ENCODE measurements at regions not wholly inside any gene's neighbourhood (a gene's known extent, or its start where the extent isn't known, plus 50 kb on each side); places are given as distances from the start of the nearest gene placed in this dataset.

GRCh38 chr1:34356853-34357252, 180.1 kb downstream of the C1orf94 start:
- TF ChIP-seq EZH2 (IDR thresholded peaks at IDR 0.05; ENCODE audit: low read length, missing control alignments) = no peak
- Histone ChIP-seq H2AFZ (ENCODE audit: low read length) (no peak overlapping the region), H3K36me3 (ENCODE audit: control insufficient read depth, insufficient read depth, low read length) (no peaks in the 10 kb centered on the region), H3K4me3 (replicated peaks in 1 of 4; ENCODE audit: control extremely low read depth in 1 of 4, insufficient read depth in 1 of 4, low read depth in 3 of 4, low read length in 4 of 4) (no peak overlapping the region), H3K4me1 (ENCODE audit: control insufficient read depth, extremely low read depth, insufficient read depth, low read length) (no peaks in the 10 kb centered on the region), H3K9me3 (ENCODE audit: control insufficient read depth, insufficient read depth, low read depth, low read length) (no peaks in the 10 kb centered on the region), H3K27me3 (ENCODE audit: control insufficient read depth, insufficient read depth, low read length) (peaks cover 4% of the 10 kb centered on the region), H3K27ac (ENCODE audit: insufficient read depth, low read length) (no peak overlapping the region), H3K4me2 (ENCODE audit: extremely low read depth, insufficient read depth, low read length) (no peak overlapping the region), H3K9ac (ENCODE audit: insufficient read depth, low read length) (no peak overlapping the region), H4K20me1 (ENCODE audit: control insufficient read depth, extremely low read depth, insufficient read depth, low read length) (no peaks in the 10 kb centered on the region), H3K79me2 (ENCODE audit: control insufficient read depth, insufficient read depth, low read length) (no peaks in the 10 kb centered on the region)
- DNase-seq (ENCODE audit: low read depth in 2 of 2) = no peak

DNA sequence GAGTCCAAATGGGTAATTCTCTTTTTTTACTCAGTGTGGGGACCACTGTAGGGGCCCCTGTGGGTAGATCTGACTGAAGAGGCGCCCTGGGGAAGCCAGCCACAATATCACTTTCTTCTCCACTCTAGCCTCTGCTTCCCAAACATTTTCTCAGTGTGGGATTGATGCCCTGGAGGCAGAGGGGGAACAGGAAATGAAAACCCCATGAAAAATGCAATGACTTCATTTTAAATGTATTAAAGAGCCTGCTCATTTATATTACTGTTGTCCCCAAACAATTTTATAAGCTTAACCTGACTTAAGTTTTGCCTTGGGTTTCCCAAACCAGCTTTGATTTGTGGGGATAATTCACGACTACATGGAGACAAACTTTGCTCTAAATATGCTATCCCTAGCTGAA, 181.9 kb downstream of the C1orf94 start:
- TF ChIP-seq CTCF (conservative IDR thresholded peaks at IDR 0.05 in 1 of 2, IDR thresholded peaks at IDR 0.05 in 1 of 2; ENCODE audit: low read depth in 1 of 2, low read length in 2 of 2) = no peak
- no peak for TF ChIP-seq EZH2 (IDR thresholded peaks at IDR 0.05; ENCODE audit: low read length, missing control alignments)
- Histone ChIP-seq H3K4me2 (ENCODE audit: extremely low read depth, insufficient read depth, low read length) (no peak overlapping the region), H3K27ac (ENCODE audit: insufficient read depth, low read length) (no peak overlapping the region), H3K4me1 (ENCODE audit: control insufficient read depth, extremely low read depth, insufficient read depth, low read length) (no peaks in the 10 kb centered on the region), H3K27me3 (ENCODE audit: control insufficient read depth, insufficient read depth, low read length) (peaks cover 4% of the 10 kb centered on the region), H4K20me1 (ENCODE audit: control insufficient read depth, extremely low read depth, insufficient read depth, low read length) (no peaks in the 10 kb centered on the region), H2AFZ (ENCODE audit: low read length) (no peak overlapping the region), H3K9me3 (ENCODE audit: control insufficient read depth, insufficient read depth, low read depth, low read length) (no peaks in the 10 kb centered on the region), H3K36me3 (ENCODE audit: control insufficient read depth, insufficient read depth, low read length) (no peaks in the 10 kb centered on the region), H3K79me2 (ENCODE audit: control insufficient read depth, insufficient read depth, low read length) (no peaks in the 10 kb centered on the region), H3K4me3 (replicated peaks in 1 of 4; ENCODE audit: control extremely low read depth in 1 of 4, insufficient read depth in 1 of 4, low read depth in 3 of 4, low read length in 4 of 4) (no peak overlapping the region), H3K9ac (ENCODE audit: insufficient read depth, low read length) (no peak overlapping the region)
- DNase-seq (ENCODE audit: low read depth in 2 of 2) = no peak

DNA sequence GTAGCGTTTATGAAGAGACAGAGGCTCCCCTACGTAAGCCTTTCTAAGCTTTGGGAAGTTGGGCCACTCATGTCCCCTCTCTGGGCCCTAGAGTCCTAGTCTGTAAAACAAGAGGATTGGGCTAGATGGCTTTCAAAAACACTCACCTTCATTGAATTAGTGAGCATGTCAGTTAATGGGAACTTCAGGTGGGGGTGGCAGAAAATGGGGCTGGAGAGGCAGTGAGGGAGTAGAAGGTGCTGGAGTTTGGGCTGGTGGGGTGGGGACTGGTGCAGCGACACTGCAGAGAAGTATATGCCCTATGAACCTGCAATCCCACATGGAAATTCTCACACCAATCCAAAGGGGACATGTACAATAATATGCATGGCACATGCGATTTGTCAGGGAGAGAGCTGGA, 182.7 kb downstream of the C1orf94 start:
- Histone ChIP-seq H3K27ac (ENCODE audit: insufficient read depth, low read length) (no peak overlapping the region), H3K4me2 (ENCODE audit: extremely low read depth, insufficient read depth, low read length) (no peak overlapping the region), H3K36me3 (ENCODE audit: control insufficient read depth, insufficient read depth, low read length) (no peaks in the 10 kb centered on the region), H3K9me3 (ENCODE audit: control insufficient read depth, insufficient read depth, low read depth, low read length) (no peaks in the 10 kb centered on the region), H3K27me3 (ENCODE audit: control insufficient read depth, insufficient read depth, low read length) (peaks cover 4% of the 10 kb centered on the region), H3K79me2 (ENCODE audit: control insufficient read depth, insufficient read depth, low read length) (no peaks in the 10 kb centered on the region), H3K9ac (ENCODE audit: insufficient read depth, low read length) (no peak overlapping the region), H3K4me3 (replicated peaks in 1 of 4; ENCODE audit: control extremely low read depth in 1 of 4, insufficient read depth in 1 of 4, low read depth in 3 of 4, low read length in 4 of 4) (no peak overlapping the region), H2AFZ (ENCODE audit: low read length) (no peak overlapping the region), H4K20me1 (ENCODE audit: control insufficient read depth, extremely low read depth, insufficient read depth, low read length) (no peaks in the 10 kb centered on the region), H3K4me1 (ENCODE audit: control insufficient read depth, extremely low read depth, insufficient read depth, low read length) (no peaks in the 10 kb centered on the region)
- no peak for TF ChIP-seq EZH2 (IDR thresholded peaks at IDR 0.05; ENCODE audit: low read length, missing control alignments)
- no peak for TF ChIP-seq CTCF (conservative IDR thresholded peaks at IDR 0.05 in 1 of 2, IDR thresholded peaks at IDR 0.05 in 1 of 2; ENCODE audit: low read depth in 1 of 2, low read length in 2 of 2)
- no peak for DNase-seq (ENCODE audit: low read depth in 2 of 2)
